Gastrocnemius medialis (tissue), 4 donors: ENCODE measurements at regions not wholly inside any gene's neighbourhood (a gene's known extent, or its start where the extent isn't known, plus 50 kb on each side); places are given as distances from the start of the nearest gene placed in this dataset.

ENCODE experiments used
- CTCF ChIP-seq, 5 experiments: fragments of 450-650 bp in 3 of 5; fragments of 200-600 bp in 2 of 5; sonication (generic) in 2 of 5; IDR thresholded peaks in 4 of 5; conservative IDR thresholded peaks in 1 of 5; 1 replicate in 4 of 5; 2 replicates in 1 of 5; pipeline ENCODE4 v1.5.1; 2016 to 2019; ENCODE audit warnings: antibody characterized with exemption in 5 of 5, mild to moderate bottlenecking in 3 of 5, moderate library complexity in 3 of 5
- POLR2A ChIP-seq, 2 donors: fragments of 450-650 bp; IDR thresholded peaks; one replicate each; pipeline ENCODE4 v1.6.1; 2017; ENCODE audit warnings: antibody characterized with exemption in 2 of 2, mild to moderate bottlenecking in 2 of 2, moderate library complexity in 2 of 2

- TF ChIP-seq CTCF (IDR thresholded peaks at IDR 0.05 in 4 of 5, conservative IDR thresholded peaks at IDR 0.05 in 1 of 5) (no peak), POLR2A (IDR thresholded peaks at IDR 0.05) (no peak)
Observed at GRCh38 chr13:78934336-78934735, 275.4 kb upstream of the OBI1 start.
